GM19238 (cell line): ENCODE measurements at regions not wholly inside any gene's neighbourhood (a gene's known extent, or its start where the extent isn't known, plus 50 kb on each side); places are given as distances from the start of the nearest gene placed in this dataset.

Experiments
- DNase-seq: peaks from one replicate; pipeline ENCODE4 v3.0.0; 2011; ENCODE audit warnings: low spot score; ENCODE audit not compliant: insufficient read length

DNA sequence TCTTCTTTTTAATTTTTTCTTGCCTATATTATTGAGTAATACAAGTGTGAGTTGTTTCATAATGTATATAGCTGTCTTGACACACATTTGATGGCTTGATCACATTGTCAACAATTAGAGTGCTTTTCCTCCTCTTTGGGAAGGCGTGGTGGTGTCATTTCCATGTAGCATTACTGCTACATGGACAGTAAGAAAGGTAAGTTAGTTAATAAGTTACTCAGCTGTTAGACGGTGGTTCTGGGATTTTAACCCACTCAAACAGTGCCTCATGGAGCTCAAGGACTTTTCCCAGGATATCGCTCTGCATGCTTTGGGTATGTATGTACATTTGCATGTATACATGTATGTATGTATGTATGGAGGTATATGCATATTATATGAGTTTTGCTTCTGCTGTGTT lies 94.6 kb downstream of the HAPSTR1 start:
- DNase-seq: no peak

DNA sequence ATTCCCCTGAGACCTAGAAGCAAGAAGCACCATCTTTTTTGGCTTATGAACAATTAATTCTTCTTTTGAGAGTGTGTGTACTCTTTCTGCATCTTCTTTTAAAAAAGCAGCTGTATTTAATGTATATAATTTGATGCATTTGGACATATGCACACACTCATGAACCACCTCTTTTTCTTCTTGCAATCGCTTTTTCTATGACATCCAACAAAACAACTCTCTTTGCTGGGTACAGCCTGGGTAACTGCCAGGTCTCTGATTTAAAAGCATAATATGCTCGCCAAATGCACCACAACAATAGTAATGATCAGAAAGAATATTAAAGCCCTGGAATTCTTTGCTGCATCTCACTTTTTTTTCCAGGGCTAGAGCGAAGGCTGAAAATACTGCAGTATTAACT lies 97.3 kb downstream of the HAPSTR1 start:
- DNase-seq: no peak

DNA sequence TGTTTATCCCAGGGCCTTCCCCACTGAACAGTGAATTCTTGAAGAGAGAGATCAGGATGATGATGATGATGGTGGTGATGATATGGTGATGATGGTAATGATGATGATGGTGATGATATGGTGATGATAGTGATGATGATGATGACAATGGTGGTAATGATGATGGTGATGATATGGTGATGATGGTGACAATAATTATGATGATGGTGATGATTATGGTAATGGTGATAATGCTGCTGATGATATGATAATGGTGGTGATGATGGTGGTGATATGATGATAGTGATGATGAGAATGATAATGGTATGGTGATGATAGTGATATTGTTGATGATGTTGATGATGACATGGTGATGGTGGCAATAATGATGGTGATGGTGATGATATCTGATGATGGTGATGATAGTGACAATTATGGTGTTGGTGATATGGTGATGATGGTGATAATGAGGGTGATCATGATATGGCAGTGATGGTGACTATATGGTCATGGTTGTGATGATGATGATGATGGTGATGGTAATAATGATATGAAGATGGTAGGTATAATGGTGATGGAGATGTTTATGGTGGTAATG lies 99.9 kb downstream of the HAPSTR1 start:
- DNase-seq: no peak

DNA sequence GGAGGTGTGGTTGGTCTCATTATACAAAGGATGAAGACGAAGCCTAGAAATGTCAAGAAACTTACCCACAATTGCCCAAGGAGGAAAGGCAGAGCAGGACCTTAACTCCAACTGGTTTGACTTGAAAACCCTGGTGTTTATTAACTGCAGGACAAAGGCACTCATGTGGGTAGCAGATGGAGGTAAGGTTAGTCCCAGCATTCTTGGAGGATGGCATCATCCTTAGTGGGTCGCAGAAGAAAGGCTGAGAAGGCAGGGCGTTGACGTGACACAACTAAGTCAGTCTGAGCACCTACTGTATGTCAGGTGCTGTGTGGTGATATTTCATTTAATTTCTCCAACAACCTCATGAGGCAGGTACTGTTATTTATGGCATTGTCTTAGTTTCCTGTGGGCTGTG lies 101.3 kb downstream of the HAPSTR1 start:
- DNase-seq: no peak

DNA sequence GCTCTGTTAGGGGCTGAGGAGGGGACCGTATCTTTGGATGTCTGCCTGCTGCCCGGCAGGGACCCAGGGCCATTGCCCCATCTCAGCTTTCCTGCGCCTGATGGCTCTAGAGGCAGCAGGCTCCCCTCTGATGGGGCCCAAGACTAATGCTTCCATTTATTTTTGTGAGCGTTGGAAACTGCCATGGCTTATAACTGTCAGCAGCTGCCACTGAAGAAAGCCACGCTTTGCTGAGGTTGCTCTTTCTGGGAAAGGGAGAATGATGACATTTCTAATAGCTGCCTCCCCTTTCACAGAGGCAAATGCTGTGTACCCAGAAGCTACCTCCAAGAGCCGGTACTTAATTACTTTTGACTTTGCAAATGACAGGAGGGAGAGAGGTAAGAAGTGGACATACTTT lies 103.8 kb downstream of the HAPSTR1 start:
- no peak for DNase-seq

DNA sequence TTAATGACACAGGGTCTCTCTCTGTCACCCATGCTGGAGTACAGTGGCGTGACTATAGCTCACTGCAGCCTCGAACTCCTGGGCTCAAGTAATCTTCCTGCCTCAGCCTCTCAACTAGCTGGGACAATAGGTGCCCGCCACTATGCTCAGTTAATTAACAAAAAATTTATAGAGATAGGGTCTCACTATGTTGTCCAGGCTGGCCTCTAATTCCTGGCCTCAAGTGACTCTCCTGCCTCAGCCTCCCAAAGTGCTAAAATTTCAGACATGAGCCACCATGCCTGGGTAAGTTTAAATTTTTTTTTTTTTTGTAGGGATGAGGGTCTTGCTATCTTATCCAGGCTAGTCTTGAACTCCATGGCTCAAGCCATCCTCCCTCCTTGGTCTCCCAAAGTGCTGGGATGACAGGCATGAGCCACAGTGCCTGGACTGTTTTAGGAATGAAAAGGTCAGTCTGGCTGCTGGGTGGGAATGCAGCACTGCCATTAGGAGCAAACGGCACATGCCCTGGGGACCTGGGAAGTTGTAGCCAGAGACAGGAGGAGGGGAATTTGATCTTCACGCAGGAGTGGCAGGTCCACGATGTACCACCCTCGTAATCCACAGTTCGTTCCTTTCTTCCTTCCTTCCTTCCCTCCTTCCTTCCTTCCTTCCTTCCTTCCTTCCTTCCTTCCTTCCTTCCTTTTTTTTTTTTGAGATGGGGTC lies 106.7 kb downstream of the HAPSTR1 start:
- DNase-seq: no peak

DNA sequence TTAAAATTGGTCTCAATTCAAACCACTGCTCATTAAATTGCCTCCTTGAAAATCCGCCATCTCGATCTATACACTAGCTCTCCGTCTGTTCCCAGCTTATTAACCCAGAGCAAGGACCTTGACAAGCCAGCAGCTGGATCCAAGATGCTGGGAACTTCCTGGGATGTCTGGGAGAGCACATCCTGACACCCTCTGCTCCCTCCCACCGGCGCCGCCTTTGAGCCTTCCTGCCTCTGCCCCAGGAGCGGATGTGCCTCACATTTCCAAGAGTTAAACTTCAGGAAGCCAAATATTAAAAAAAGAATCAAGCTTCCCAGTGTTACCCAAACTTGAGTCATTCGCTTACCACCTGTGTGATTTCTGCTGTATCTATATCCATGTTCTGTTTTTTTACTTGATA lies 107.9 kb downstream of the HAPSTR1 start:
- DNase-seq: no peak

DNA sequence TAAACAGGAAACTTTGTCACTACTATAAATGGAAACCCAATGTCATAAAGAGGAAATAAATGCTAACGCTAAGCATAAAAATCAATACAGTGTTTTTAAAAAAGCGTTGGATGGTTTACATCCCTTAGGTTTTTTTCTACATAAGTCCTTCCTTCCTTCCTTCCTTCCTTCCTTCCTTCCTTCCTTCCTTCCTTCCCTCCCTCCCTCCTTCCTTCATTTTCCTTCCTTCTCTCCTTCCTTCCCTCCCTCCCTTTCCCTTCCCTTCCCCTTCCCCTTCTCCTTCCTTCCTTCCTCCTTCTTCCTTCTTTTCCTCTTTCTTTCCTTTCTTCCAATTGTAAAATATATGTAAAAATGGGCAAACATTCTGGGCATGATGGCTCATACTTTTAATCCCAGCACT lies 108.3 kb downstream of the HAPSTR1 start:
- DNase-seq: no peak

DNA sequence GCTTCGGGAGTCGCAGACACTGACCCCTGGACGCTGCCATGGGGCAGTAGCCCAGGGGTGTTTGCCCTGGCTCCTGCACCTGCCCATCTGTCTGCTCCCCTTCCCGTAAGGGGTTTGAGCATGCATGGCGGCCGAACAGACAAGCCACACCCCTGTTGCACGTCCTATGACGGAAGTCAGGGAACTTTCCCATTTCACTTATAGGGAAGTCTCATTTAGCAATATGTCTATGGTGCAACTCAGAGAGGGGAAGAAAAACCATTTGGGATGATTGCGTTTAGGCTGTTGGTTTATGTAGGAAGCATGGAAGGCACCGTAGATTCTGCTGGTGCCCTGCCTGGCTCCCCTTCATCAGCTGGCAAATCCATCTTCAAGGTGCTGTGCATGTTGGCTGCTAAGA lies 112.5 kb downstream of the HAPSTR1 start:
- DNase-seq: no peak

DNA sequence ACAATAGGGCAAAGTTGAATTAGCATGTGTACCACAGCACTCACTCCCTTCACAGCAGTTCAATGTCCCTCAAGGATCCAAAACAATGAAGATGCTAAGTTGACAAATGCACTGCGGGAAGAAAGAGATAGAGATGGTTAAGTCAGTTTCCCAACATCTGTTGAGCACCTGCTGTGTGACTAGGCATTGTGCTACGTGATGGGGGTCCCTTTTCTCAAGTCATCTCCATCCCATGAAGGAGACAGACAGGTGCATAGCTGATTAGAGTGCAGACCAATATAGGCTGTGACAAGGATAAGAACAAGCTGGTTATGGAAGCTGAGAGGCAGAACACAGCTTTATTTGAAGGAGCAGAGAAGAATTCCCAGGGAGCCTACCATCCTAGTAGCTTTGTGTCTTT lies 114.2 kb downstream of the HAPSTR1 start:
- no peak for DNase-seq

DNA sequence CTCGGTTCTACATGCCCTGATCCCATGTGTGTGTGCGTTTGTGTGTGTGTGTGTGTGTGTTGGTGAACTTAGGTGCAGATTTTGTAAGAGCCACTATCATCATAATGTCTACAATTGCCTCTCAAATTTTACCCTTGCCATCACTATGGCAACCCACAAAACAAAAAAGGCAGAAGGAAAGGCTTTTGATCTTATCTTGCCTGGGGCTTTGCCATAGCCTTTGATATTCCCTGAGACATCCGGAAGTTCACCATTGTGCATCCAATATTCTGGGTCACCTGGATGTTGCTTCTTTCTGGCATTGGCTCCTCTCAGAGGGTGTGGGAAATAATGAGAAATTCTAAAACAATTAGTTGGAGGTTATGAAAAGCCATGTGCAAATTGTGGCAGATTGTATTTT lies 114.7 kb downstream of the HAPSTR1 start:
- DNase-seq: no peak

DNA sequence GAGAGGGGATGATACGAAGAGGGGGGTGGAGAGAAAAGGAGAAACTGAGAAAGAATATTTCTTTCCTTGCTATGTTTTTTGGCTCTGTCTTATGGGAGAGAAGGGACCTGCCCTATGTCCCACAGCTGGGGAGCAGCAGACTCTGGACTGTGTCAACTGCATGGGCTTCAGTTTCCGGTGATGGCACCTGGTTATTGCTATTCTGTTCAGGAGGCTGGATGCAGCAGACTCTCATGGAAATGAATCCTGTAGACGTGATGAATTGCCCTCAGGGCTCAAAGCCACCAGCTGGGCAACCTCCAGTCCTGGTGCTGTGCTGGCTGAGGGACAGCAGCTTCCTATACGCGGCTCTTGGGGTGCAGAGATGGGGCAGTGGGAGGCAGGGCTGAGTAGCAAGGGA lies 121.2 kb downstream of the HAPSTR1 start:
- DNase-seq: no peak

DNA sequence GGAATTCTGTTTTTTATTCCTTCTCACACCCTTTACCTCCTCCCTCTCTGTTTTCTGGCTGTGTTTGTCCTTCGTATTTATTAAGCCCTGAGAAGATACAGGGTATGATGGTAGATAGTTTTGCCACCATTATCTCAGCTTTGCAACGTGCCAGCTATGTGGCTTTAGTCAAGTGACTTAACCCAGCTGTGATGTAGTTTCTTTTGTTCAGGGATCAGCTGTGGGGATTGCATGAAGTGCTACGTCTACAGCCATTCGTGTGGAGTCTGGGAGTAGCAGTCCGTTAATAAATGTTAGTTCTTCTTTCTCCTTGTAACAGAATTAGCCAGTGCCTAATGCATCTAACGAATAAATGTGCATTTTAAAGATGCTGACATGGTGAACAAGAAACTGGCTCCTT lies 128.4 kb downstream of the HAPSTR1 start:
- DNase-seq: no peak

DNA sequence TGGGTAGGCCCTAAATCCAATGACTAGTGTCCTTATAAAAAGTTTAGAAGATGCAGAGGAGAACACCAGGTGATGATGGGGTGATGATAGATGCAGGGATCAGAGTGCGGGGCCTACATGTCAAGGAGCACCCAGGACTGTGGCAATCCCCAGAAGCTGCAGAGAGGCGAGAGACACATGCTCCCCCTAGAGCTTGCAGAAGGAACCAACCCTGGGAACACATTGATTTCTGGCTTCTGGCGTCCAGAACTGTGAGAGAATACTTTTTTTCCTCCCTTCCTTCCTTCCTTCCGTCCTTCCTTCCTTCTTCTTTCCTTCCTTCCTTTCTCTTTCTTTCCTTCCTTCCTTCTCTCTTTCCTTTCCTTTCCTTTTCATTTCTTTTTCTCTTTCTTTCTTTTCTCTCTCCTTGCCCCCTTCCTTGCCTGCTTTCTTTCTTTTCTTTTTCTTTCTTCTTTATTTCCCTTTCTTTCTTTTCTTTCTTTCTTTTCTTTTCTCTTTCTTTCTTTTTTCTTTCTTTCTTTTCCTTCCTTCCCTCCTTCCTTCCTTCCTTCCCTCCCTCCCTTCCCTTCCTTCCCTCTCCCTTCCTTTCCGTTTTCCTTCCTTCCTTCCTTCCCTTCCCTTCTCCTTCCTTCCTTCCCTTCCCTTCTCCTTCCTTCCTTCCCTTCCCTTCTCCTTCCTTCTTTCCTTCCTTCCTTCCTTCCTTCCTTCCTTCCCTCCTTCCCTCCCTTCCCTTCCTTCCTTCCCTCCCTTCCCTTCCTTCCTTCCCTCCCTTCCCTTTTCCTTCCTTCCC lies 134.3 kb downstream of the HAPSTR1 start:
- no peak for DNase-seq

DNA sequence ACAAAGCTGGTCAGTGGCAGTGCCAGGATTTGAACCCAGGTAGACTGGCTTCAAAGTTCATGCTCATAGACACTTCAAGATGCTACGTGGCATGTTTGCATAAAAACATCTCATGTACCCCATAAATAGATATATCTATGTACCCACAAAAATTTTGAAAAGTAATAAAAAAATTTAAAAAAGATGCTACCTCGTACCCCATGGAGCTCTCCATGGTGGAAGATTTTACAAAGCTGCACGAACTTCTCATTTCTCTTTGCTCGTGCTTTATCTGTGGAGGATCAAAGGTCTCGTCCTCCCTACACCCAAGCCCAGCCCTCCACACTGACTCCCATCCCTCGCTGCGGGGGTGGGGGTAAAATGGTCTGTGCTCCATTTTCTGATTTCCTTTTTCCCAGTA lies 135.5 kb downstream of the HAPSTR1 start:
- DNase-seq: no peak

DNA sequence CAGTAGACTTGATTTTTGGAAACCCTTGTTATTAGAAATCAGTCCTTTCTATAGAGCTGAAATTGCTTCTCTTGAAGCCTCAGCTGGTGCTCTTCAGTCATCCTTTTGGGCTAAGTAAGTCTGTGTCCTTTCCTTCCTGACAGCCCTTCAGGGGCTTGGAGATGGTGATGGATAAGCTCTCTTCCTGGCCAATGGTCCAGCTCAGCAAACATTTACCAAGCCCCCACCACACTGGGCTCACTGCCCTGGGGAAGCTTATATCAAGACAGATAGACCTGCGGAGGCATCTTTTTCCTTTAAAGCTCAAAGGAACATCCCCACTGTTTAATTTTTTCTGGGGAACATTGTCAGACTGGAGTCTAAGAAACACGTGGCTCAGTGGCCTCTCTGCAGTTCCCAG lies 139.6 kb downstream of the HAPSTR1 start:
- no peak for DNase-seq

DNA sequence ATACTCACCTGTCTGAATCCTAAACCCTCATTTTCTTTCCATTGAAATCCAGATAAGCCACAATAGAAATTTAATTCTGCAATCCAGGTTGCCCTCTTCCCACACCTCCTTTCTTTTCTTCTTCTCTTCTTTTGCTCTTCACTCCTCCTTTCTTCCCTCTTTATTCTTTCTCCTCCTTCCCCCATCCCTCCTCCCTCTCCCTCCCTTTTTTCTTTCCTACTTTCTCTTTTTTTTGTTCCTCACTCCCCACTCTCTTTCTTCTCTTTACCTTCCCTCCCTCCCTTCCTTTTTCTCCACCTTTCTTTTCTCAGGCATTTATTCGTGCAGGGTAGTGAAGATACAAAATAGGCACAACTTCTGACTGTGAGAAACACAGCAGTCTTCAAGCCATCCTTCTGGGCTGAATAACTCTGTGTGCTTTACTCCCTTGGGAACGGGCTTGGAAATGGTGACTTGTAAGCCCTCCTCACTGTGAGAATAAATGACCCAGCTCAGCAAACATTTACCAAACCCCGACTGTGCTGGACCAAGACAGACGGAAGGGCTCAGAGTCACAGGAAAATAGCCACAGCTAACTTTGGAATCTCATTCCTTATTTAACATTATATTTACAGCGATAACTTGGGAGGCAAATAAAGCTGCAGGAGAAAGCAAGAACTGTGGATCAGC lies 140.8 kb downstream of the HAPSTR1 start:
- no peak for DNase-seq

DNA sequence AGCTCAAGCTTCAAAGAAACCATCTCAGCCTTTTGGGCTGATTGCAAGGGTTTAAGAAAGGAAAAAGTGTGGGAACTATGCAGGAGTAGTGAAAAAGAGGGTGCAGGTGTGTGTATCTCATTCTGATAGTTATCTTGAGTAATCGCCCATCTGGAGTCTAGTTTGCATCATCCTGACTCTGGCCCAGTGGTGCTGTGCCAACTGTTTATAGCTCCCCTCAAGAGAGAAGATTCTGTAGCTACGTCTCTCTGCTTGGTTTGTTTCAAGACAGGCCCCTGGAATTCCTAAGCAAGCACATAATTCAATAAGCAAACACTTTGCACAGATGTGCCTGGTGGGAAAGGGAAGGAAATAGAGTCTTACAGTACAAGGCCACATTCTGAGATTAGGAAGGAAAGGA lies 144.4 kb downstream of the HAPSTR1 start:
- no peak for DNase-seq

DNA sequence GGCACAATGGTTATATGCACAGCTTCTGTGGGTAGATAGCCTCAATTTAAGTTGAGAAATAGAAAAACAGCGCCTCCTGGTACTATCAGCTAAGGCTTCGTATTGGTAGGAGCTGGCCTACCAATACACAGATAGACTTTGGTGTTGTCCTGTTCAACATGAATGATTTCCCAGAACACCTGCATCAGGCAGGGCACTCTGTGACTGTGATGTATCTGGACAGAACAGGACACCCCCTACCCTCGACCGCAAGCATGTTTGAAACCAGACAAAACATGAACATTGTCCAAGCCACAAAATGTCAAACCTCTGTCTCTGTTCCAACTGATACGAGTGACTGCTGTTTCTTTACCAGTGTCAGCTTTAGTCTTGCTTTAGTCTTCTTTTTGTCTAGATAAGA lies 144.9 kb downstream of the HAPSTR1 start:
- DNase-seq: no peak

DNA sequence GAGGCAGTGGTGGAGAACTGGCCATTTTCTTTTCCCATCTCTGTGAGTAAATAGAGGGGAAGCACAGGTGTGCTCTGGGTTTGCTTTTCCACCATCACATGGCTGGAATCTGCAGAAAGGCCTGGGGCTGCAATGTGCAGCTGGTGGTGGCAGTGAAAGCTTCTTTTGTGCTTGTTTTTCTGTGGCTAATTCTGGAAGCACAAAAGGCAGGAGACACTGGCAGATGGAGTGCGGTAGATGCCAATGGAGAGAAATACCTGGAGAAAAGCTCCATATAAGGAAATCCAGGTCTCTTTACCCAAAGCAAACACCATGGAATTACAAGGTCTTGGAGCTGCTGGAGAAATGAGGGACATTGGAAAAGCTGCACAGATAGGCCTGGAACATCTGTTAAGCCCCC lies 146.9 kb downstream of the HAPSTR1 start:
- no peak for DNase-seq

DNA sequence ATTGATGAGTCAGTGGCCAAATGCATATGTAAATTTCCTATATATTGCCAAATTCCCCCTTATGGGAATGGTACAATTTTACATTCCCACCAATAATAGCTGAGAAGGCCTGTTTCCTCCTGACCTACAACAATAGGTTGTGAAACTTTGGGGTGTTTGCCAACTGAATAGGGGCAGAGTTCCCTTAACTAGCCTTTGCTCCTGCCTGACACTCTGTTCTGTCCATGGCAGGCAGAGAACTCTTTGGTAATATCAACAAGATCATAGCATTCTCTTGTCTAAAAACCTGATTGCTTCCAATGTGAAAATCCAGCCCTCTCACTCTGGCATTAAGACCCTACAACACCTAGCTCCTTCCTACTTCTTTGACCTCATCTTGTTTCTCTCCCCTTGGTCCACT lies 149.7 kb downstream of the HAPSTR1 start:
- DNase-seq: no peak

DNA sequence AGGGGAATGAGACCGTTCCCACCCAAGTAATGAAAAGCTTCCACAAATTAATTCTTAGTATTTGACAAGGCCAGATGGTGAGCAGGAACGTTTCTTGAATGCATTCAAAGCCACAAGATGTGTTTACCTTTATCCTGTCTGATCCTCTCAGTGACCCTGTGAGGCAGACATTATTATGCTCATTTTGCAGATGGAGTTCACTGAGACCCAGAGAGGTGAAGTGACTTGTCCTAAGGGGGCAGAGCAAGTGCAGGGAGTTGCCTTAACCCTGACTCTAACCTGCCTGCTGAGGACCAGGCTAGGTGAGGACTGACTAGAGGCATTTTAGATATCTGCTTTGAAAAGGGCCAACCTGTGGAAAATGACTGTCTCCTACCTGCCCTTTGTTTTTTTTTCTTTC lies 156.7 kb downstream of the HAPSTR1 start:
- no peak for DNase-seq
